ENCODE measurements at regions not wholly inside any gene's neighbourhood (a gene's known extent, or its start where the extent isn't known, plus 50 kb on each side); places are given as distances from the start of the nearest gene placed in this dataset.

DNA sequence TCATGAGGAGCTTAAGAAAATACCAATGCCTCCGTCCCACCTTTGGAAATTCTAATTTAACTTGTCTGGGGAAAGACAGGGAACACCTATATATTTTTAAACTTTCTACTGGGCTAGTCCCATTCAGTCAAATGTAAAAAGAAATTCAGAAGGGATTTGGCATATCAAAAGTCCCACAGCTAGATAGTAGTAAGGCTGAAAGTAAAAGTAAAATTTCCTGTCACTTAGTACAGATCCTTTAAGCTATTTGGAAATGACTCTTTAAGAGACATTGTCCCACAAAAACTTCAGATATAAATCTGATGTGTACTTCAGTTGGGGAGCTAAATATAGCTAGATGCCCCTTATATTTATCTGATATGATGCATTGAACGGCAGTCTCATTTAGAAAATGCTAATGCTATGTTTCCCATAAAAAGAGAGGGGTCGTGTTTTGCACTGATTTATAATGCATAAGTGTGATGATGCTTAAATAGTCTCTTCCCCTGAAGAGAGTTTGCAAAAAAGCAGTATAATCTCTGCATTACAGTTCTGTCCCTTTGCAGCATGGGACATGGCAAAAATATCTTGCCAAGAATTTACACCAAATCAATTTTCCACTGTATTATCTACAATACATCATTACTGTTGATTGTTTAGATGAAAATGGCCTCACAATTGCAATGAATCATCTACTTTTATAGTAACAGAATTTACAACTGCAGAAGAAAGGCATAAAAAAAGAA is 860.8 kb upstream of the MAP3K7 start:
- in situ Hi-C loops (cut with MboI; ENCODE audit: low pct_unique_long_range_greater_than_20kb, low sequenced_read_pairs, unreplicated experiment) = no loop called here
- no peak for DNase-seq (ENCODE audit: low spot score)
- TF ChIP-seq, protein P1, sequence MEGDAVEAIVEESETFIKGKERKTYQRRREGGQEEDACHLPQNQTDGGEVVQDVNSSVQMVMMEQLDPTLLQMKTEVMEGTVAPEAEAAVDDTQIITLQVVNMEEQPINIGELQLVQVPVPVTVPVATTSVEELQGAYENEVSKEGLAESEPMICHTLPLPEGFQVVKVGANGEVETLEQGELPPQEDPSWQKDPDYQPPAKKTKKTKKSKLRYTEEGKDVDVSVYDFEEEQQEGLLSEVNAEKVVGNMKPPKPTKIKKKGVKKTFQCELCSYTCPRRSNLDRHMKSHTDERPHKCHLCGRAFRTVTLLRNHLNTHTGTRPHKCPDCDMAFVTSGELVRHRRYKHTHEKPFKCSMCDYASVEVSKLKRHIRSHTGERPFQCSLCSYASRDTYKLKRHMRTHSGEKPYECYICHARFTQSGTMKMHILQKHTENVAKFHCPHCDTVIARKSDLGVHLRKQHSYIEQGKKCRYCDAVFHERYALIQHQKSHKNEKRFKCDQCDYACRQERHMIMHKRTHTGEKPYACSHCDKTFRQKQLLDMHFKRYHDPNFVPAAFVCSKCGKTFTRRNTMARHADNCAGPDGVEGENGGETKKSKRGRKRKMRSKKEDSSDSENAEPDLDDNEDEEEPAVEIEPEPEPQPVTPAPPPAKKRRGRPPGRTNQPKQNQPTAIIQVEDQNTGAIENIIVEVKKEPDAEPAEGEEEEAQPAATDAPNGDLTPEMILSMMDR (IDR thresholded peaks at IDR 0.05; ENCODE audit: extremely low read depth, insufficient read depth, missing control alignments) = no peak

DNA sequence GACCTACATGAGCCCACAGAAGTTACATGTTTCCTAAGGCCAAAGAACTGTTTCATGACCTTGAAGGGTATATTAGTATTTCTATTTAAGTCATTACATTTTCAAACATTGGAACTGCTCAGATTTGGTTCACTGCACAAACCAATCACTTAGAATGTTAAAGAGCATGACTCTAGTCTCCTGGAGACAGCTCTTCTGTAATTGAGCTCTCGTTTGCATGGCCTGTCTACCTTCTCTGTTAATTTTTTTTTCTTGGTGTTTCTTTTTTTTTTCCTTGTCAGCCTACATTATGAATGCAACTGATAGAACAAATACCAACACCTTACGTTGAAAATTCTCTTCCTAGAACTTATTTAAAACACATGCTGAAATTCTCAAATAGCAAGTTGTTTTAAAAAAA is 860.2 kb upstream of the MAP3K7 start:
- TF ChIP-seq, protein P1 (IDR thresholded peaks at IDR 0.05; ENCODE audit: extremely low read depth, insufficient read depth, missing control alignments) = no peak
- DNase-seq (ENCODE audit: low spot score) = no peak
- in situ Hi-C loops (cut with MboI; ENCODE audit: low pct_unique_long_range_greater_than_20kb, low sequenced_read_pairs, unreplicated experiment) = no loop called here

DNA sequence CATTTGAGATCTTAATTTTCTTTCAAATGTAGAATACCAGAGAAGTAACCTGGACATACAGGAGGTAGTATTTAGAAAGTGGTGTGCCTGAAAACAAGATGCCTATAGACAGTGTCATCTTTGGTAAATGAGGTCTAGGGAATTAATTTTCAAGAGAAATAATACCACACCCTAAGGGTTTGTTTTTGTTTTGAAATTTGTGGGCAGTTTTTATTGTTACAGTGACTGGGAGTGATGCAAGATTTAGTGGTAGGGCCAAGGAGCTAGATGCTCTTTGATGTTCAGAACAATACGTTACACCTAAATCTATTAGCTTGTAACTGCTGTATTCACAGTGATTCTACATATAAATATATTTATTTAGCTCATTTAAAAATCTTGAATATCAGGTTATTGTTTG is 856.5 kb upstream of the MAP3K7 start:
- TF ChIP-seq, protein P1 (IDR thresholded peaks at IDR 0.05; ENCODE audit: extremely low read depth, insufficient read depth, missing control alignments) = no peak
- no peak for DNase-seq (ENCODE audit: low spot score)
- in situ Hi-C loops (cut with MboI; ENCODE audit: low pct_unique_long_range_greater_than_20kb, low sequenced_read_pairs, unreplicated experiment) = no loop called here

DNA sequence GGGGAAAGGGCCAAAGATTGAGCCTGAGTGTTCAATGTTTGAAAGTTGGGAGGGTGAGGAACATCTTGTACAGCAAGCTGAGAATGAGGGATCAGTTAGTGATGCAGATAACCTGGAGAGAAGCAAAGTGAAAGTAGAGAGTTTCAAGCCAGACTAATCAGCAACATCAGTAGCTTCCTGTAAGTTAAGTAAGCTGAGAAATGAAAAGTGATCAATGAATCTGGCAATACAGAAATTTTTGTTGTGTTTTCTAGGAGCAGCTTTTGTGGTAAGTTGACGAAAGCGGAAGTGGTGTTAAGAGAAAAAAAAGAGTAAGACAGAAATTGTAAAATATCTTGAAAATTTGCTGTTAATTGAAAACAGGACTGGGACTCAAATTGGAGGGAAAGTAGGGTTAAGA is 855.5 kb upstream of the MAP3K7 start:
- in situ Hi-C loops (cut with MboI; ENCODE audit: low pct_unique_long_range_greater_than_20kb, low sequenced_read_pairs, unreplicated experiment) = no loop called here
- peak; percentile 12 for DNase-seq (ENCODE audit: low spot score)
- TF ChIP-seq, protein P1 (IDR thresholded peaks at IDR 0.05; ENCODE audit: extremely low read depth, insufficient read depth, missing control alignments) = no peak

DNA sequence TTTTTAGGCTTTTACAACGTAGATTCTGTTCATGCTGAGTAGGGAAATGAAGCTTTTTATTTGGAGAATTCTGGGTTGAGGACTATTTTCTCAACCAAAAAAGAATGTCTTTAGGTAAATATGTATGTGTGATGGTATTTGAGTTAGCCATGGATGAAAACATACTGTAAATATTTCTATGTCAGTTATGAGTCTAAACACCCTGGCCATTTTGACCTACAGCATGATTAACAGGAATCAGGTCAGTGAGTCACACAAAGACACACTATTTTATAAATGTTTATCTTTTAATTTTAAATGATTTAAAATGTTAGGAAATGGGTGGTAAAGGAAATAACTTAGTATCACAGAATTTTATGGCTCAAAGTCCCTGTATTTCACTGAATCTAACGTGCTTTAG is 851.7 kb upstream of the MAP3K7 start:
- TF ChIP-seq, protein P1 (IDR thresholded peaks at IDR 0.05; ENCODE audit: extremely low read depth, insufficient read depth, missing control alignments) = no peak
- in situ Hi-C loops (cut with MboI; ENCODE audit: low pct_unique_long_range_greater_than_20kb, low sequenced_read_pairs, unreplicated experiment) = no loop called here
- no peak for DNase-seq (ENCODE audit: low spot score)

DNA sequence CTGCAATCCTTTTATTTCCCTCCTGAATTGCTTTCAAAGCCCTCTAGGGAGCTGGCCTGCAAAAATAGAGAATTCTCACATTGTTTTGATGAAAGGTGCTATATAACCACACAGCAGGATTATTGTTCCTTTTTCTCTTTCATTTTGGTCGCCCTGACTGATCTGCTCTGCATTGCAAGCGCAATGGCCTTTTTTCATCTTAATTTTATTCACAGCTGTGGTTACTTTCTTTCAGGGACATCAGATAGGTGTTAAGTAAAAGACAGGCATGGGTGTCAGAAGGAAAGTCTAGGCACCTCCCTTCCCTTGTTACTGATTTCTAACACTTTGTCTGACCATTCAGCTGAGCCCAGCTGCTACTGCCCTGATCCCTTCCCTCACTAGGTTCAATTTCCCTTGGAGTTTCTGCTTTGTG is 850.5 kb upstream of the MAP3K7 start:
- in situ Hi-C loops (cut with MboI; ENCODE audit: low pct_unique_long_range_greater_than_20kb, low sequenced_read_pairs, unreplicated experiment) = no loop called here
- TF ChIP-seq, protein P1 (IDR thresholded peaks at IDR 0.05; ENCODE audit: extremely low read depth, insufficient read depth, missing control alignments) = no peak
- no peak for DNase-seq (ENCODE audit: low spot score)

All from GM13977 (cell line).